NCI-H1417 (cell line): ENCODE measurements at regions not wholly inside any gene's neighbourhood (a gene's known extent, or its start where the extent isn't known, plus 50 kb on each side); places are given as distances from the start of the nearest gene placed in this dataset.
"Not testable (repeated sequence)": the region's sequence is repeated elsewhere in the genome, so short reads cannot be mapped to it uniquely, and the experiment has no call there.

ENCODE experiments used
- DNase-seq, 3 experiments: peaks; one replicate each; lab custom pipeline; 2025; lab: John Stamatoyannopoulos, UW

GRCh38 chr10:84632866-84633265 lies 304.5 kb downstream of the CCSER2 start:
- no peak for DNase-seq

- DNase-seq: no peak
Observed at GRCh38 chr10:84634636-84635035, 306.2 kb downstream of the CCSER2 start.

- not testable (repeated sequence) for DNase-seq
Observed at GRCh38 chr10:84650628-84651027, 322.2 kb downstream of the CCSER2 start.

GRCh38 chr10:84654671-84655070 lies 326.3 kb downstream of the CCSER2 start:
- DNase-seq: peak in 2 of 3 experiments; percentile 0 to 48

GRCh38 chr10:84659027-84659426 lies 330.6 kb downstream of the CCSER2 start:
- DNase-seq: peak in 2 of 3 experiments; percentile 2 to 13

- DNase-seq: peak in 2 of 3 experiments; percentile 4 to 34
Observed at GRCh38 chr10:84659497-84660439, 331.4 kb downstream of the CCSER2 start.

- no peak for DNase-seq
Observed at GRCh38 chr10:84660450-84661159, 332.2 kb downstream of the CCSER2 start.

GRCh38 chr10:84665211-84665610 lies 336.8 kb downstream of the CCSER2 start:
- no peak for DNase-seq

- DNase-seq: peak in 1 of 3 experiments; percentile 11
Observed at GRCh38 chr10:84665883-84666463, 337.6 kb downstream of the CCSER2 start.

- peak; percentile 12 to 80 (median 72) for DNase-seq
Observed at GRCh38 chr10:84668186-84668763, 339.9 kb downstream of the CCSER2 start.

GRCh38 chr10:84675060-84675459 lies 346.7 kb downstream of the CCSER2 start:
- no peak for DNase-seq

- no peak for DNase-seq
Observed at GRCh38 chr10:84676536-84676935, 348.1 kb downstream of the CCSER2 start.

- DNase-seq: no peak
Observed at GRCh38 chr10:84681781-84682180, 353.4 kb downstream of the CCSER2 start.

GRCh38 chr10:84683550-84683949 lies 355.2 kb downstream of the CCSER2 start:
- DNase-seq: no peak

- no peak for DNase-seq
Observed at GRCh38 chr10:84683980-84684740, 355.8 kb downstream of the CCSER2 start.

- no peak for DNase-seq
Observed at GRCh38 chr10:84685047-84685660, 356.8 kb downstream of the CCSER2 start.

- no peak for DNase-seq
Observed at GRCh38 chr10:84693006-84693405, 364.6 kb downstream of the CCSER2 start.

GRCh38 chr10:84695902-84696301 lies 367.5 kb downstream of the CCSER2 start:
- no peak for DNase-seq

GRCh38 chr10:84696610-84697009 lies 368.2 kb downstream of the CCSER2 start:
- peak in 1 of 3 experiments; percentile 91 for DNase-seq

- DNase-seq: no peak
Observed at GRCh38 chr10:84698989-84699388, 370.6 kb downstream of the CCSER2 start.
